WTC11 (cell line): ENCODE measurements at regions not wholly inside any gene's neighbourhood (a gene's known extent, or its start where the extent isn't known, plus 50 kb on each side); places are given as distances from the start of the nearest gene placed in this dataset.

ENCODE experiments used
- ATAC-seq: fragments of 200-7000 bp; cut with Tn5 transposase; 2 replicates; pipeline ENCODE4 v1.10.0; 2021; ENCODE audit warnings: mild to moderate bottlenecking, moderate library complexity
- CTCF ChIA-PET: fragments of 300-600 bp; sonication (Branson Sonifier 250); formaldehyde crosslinking; loops from one replicate; lab custom pipeline; 2021; ENCODE audit warnings: antibody characterized with exemption; lab: Charles Lee
- POLR2A ChIA-PET: fragments of 350-600 bp; sonication (Branson Sonifier 250); formaldehyde crosslinking; loops from one replicate; lab custom pipeline; 2021; ENCODE audit warnings: antibody characterized with exemption; lab: Charles Lee
- DNase-seq: peaks from one replicate; pipeline ENCODE4 v3.0.0; 2021; ENCODE audit warnings: low spot score
- H3K27ac Mint-ChIP-seq: 2 replicates; pipeline ENCODE4 v1.8.0; 2021; ENCODE audit warnings: mixed read lengths
- H3K27me3 Mint-ChIP-seq: 2 replicates; pipeline ENCODE4 v1.8.0; 2021; ENCODE audit warnings: low read depth, mild to moderate bottlenecking, moderate library complexity, mixed read lengths
- H3K36me3 Mint-ChIP-seq: 2 replicates; pipeline ENCODE4 v1.8.0; 2021; ENCODE audit warnings: mixed read lengths
- H3K4me1 Mint-ChIP-seq: 2 replicates; pipeline ENCODE4 v1.8.0; 2022; ENCODE audit warnings: mixed read lengths
- H3K4me3 Mint-ChIP-seq: 2 replicates; pipeline ENCODE4 v1.8.0; 2021; ENCODE audit warnings: mild to moderate bottlenecking, moderate library complexity, mixed read lengths
- H3K9me3 Mint-ChIP-seq: 2 replicates; pipeline ENCODE4 v1.8.0; 2021; ENCODE audit warnings: mixed read lengths
- ATF1 ChIP-seq: sonication (generic); formaldehyde crosslinking; IDR thresholded peaks from 2 replicates; pipeline ENCODE4 v1.8.1; 2023; ENCODE audit warnings: mild to moderate bottlenecking, moderate library complexity, missing genetic modification reagents
- E2F5 ChIP-seq: sonication (generic); formaldehyde crosslinking; IDR thresholded peaks from 2 replicates; pipeline ENCODE4 v1.8.1; 2022; ENCODE audit warnings: mild to moderate bottlenecking, moderate library complexity, missing genetic modification reagents
- ESRRA ChIP-seq: sonication (generic); formaldehyde crosslinking; IDR thresholded peaks from 2 replicates; pipeline ENCODE4 v1.8.1; 2022; ENCODE audit warnings: mild to moderate bottlenecking, missing genetic modification reagents, borderline replicate concordance
- HMGA2 ChIP-seq: fragments of 250-450 bp; sonication (Bioruptor Pico); IDR thresholded peaks from 2 replicates; pipeline ENCODE4 v1.4.0; 2021; ENCODE audit warnings: mild to moderate bottlenecking, moderate library complexity
- MAX ChIP-seq: sonication (generic); formaldehyde crosslinking; IDR thresholded peaks from 2 replicates; pipeline ENCODE4 v1.8.0; 2022; ENCODE audit warnings: mild to moderate bottlenecking, missing genetic modification reagents
- NFYB ChIP-seq: sonication (generic); formaldehyde crosslinking; conservative IDR thresholded peaks from 2 replicates; pipeline ENCODE4 v1.8.0; 2022; ENCODE audit warnings: low read depth, missing genetic modification reagents
- NR2C2 ChIP-seq: sonication (generic); formaldehyde crosslinking; IDR thresholded peaks from 2 replicates; pipeline ENCODE4 v1.8.0; 2022; ENCODE audit warnings: mild to moderate bottlenecking, missing genetic modification reagents
- OVOL2 ChIP-seq: fragments of 250-450 bp; sonication (Bioruptor Pico); IDR thresholded peaks from 2 replicates; pipeline ENCODE4 v1.9.0; 2021; ENCODE audit warnings: mild to moderate bottlenecking, borderline replicate concordance
- PRRX2 ChIP-seq: fragments of 250-450 bp; sonication (Bioruptor Pico); IDR thresholded peaks from 2 replicates; pipeline ENCODE4 v1.8.0; 2021; ENCODE audit warnings: mild to moderate bottlenecking
- TEAD4 ChIP-seq: sonication (generic); formaldehyde crosslinking; IDR thresholded peaks from 2 replicates; pipeline ENCODE4 v1.8.0; 2022; ENCODE audit warnings: mild to moderate bottlenecking, missing genetic modification reagents
- ZNF121 ChIP-seq: sonication (generic); formaldehyde crosslinking; IDR thresholded peaks from 2 replicates; pipeline ENCODE4 v1.8.0; 2023; ENCODE audit warnings: missing genetic modification reagents
- ZNF138 ChIP-seq: sonication (generic); formaldehyde crosslinking; conservative IDR thresholded peaks from 2 replicates; pipeline ENCODE4 v1.8.1; 2022; ENCODE audit warnings: mild to moderate bottlenecking, moderate library complexity, missing genetic modification reagents
- ZNF396 ChIP-seq: fragments of 250-450 bp; sonication (Bioruptor Pico); IDR thresholded peaks from 2 replicates; pipeline ENCODE4 v1.8.0; 2021; ENCODE audit warnings: mild to moderate bottlenecking, moderate library complexity, borderline replicate concordance
- ZNF425 ChIP-seq: fragments of 250-450 bp; sonication (Bioruptor Pico); conservative IDR thresholded peaks from 2 replicates; pipeline ENCODE4 v1.9.0; 2021; ENCODE audit warnings: mild to moderate bottlenecking
- ZNF671 ChIP-seq: fragments of 250-450 bp; sonication (Bioruptor Pico); IDR thresholded peaks from 2 replicates; pipeline ENCODE4 v1.8.0; 2021; ENCODE audit warnings: mild to moderate bottlenecking
- TF ChIP-seq, protein P1 (sequence below): sonication (generic); formaldehyde crosslinking; IDR thresholded peaks from 2 replicates; pipeline ENCODE4 v1.8.1; 2023; ENCODE audit warnings: mild to moderate bottlenecking, missing genetic modification reagents, borderline replicate concordance
- TF ChIP-seq, protein P2 (sequence below): fragments of 250-450 bp; sonication (Bioruptor Pico); IDR thresholded peaks from 2 replicates; pipeline ENCODE4 v1.9.0; 2021; ENCODE audit warnings: moderate library complexity, mild to moderate bottlenecking, inconsistent platforms, borderline replicate concordance
- TF ChIP-seq, protein P3 (sequence below): fragments of 250-450 bp; sonication (Bioruptor Pico); IDR thresholded peaks from 2 replicates; pipeline ENCODE4 v1.8.0; 2021; ENCODE audit warnings: mild to moderate bottlenecking
- TF ChIP-seq, protein P4 (sequence below): fragments of 250-450 bp; sonication (Bioruptor Pico); IDR thresholded peaks from 2 replicates; pipeline ENCODE4 v2.1.2; 2022; ENCODE audit warnings: mild to moderate bottlenecking, moderate library complexity
- TF ChIP-seq, protein P5 (sequence below): fragments of 250-450 bp; sonication (Bioruptor Pico); IDR thresholded peaks from 2 replicates; pipeline ENCODE4 v1.9.0; 2021; ENCODE audit warnings: mild to moderate bottlenecking

DNA sequence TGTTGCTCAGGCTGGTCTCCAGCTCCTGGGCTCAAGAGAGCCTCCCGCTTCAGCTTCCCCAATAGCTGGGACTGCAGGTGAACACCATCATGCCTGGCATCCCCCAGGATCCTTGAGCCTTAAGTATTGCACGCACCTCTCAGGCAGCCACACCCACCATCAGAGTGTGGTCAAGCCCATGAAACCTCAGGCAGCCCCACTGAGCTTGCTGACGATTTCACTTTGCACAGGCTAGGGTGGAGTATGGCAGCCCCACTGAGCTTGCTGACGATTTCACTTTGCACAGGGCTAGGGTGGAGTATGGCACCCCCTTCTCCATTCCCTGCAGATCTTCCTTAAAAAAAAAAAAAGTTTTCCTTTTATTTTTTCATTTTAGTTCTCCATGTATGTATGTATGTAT, 57.2 kb downstream of the RHOXF2B start (continued):
- TF ChIP-seq, protein P1, sequence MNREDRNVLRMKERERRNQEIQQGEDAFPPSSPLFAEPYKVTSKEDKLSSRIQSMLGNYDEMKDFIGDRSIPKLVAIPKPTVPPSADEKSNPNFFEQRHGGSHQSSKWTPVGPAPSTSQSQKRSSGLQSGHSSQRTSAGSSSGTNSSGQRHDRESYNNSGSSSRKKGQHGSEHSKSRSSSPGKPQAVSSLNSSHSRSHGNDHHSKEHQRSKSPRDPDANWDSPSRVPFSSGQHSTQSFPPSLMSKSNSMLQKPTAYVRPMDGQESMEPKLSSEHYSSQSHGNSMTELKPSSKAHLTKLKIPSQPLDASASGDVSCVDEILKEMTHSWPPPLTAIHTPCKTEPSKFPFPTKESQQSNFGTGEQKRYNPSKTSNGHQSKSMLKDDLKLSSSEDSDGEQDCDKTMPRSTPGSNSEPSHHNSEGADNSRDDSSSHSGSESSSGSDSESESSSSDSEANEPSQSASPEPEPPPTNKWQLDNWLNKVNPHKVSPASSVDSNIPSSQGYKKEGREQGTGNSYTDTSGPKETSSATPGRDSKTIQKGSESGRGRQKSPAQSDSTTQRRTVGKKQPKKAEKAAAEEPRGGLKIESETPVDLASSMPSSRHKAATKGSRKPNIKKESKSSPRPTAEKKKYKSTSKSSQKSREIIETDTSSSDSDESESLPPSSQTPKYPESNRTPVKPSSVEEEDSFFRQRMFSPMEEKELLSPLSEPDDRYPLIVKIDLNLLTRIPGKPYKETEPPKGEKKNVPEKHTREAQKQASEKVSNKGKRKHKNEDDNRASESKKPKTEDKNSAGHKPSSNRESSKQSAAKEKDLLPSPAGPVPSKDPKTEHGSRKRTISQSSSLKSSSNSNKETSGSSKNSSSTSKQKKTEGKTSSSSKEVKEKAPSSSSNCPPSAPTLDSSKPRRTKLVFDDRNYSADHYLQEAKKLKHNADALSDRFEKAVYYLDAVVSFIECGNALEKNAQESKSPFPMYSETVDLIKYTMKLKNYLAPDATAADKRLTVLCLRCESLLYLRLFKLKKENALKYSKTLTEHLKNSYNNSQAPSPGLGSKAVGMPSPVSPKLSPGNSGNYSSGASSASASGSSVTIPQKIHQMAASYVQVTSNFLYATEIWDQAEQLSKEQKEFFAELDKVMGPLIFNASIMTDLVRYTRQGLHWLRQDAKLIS (CRISPR knock-in tag) = no peak
- TF ChIP-seq ESRRA (CRISPR knock-in tag) (no peak), HMGA2 (CRISPR knock-in tag) (no peak), ZNF121 (CRISPR knock-in tag) (no peak), ATF1 (CRISPR knock-in tag) (no peak)

- Mint-ChIP-seq H3K4me1 (peaks cover 9% of the 10 kb centered on the region), H3K36me3 (no peaks in the 10 kb centered on the region), H3K4me3 (peak overlapping the region; percentile 75), H3K9me3 (no peaks in the 10 kb centered on the region), H3K27me3 (peaks cover 95% of the 10 kb centered on the region), H3K27ac (no peak overlapping the region)
- no peak for DNase-seq
- POLR2A ChIA-PET = no interaction called here
- TF ChIP-seq, protein P2, sequence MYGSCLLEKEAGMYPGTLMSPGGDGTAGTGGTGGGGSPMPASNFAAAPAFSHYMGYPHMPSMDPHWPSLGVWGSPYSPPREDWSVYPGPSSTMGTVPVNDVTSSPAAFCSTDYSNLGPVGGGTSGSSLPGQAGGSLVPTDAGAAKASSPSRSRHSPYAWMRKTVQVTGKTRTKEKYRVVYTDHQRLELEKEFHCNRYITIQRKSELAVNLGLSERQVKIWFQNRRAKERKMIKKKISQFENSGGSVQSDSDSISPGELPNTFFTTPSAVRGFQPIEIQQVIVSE (CRISPR knock-in tag) = no peak
- TF ChIP-seq ZNF121 (CRISPR knock-in tag) (no peak), ZNF138 (CRISPR knock-in tag) (no peak), E2F5 (CRISPR knock-in tag) (no peak), TEAD4 (CRISPR knock-in tag) (no peak)
- CTCF ChIA-PET = interaction anchor here (0.9 kb wide), 1 partner anchor 234 kb away, joined by 3 read pairs; the partner anchor contains the start of gene ZBTB33
- no peak for ATAC-seq
These were observed 61.4 kb downstream of the RHOXF2B start for GRCh38 chrX:120016068-120016441.

DNA sequence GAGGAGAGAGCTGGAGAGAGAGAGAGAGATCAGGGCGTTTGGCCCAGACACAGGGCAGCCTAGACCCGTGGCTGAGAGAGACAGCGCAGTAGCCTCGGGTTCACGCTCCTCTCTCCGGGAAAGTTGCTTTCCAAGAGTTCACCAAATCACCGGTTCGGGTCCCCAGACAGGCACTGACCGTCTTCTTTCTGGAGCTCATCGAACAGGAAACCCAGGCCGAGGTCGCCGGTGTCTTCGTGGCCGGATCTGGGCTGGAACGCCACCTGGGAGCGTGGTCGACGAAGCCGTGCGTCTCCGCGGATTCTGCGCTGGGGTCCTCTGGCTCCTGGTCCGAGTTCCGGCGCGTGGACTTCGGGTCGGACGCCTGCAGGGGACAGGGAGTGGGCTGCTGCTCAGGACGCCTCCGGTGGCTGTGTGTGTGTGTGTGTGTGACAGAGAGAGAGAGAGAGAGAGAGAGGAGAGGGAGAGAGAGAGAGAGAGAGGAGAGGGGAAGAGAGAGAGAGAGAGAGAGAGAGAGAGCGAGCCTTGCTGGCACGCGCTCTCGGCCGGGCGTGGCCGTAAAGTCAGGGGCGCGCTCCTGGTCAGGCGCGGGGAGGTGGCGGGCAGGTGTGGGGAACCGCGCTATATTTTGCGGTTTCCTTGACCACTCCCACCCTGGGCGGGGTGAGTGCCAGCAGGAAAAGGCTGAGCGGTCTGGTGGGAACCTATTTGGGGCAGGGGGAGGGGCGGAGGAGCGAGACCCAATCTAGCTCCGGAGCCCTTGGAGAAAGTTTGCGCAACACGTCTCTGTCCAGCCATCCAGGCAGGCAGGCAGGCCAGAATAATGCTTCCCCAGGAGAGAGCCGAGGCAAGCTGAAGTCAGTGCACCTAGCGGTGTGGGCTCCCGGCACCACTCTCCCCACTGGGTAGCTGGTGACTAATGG, 62.1 kb downstream of the RHOXF2B start:
- peak overlapping the region; percentile 75 for H3K4me3 Mint-ChIP-seq
- POLR2A ChIA-PET = no interaction called here
- no peak overlapping the region for H3K27ac Mint-ChIP-seq
- peaks cover 9% of the 10 kb centered on the region for H3K4me1 Mint-ChIP-seq
- CTCF ChIA-PET = interaction anchor here (0.7 to 1.0 kb wide), 4 partner anchors 14 to 235 kb away, joined by 3 read pairs; partner anchors contain the start of gene ZBTB33
- DNase-seq (no peak), ATAC-seq (peak; percentile 65)
- H3K36me3 Mint-ChIP-seq = no peaks in the 10 kb centered on the region
- peaks cover 99% of the 10 kb centered on the region for H3K27me3 Mint-ChIP-seq
- H3K9me3 Mint-ChIP-seq = no peaks in the 10 kb centered on the region
- TF ChIP-seq, protein P3, sequence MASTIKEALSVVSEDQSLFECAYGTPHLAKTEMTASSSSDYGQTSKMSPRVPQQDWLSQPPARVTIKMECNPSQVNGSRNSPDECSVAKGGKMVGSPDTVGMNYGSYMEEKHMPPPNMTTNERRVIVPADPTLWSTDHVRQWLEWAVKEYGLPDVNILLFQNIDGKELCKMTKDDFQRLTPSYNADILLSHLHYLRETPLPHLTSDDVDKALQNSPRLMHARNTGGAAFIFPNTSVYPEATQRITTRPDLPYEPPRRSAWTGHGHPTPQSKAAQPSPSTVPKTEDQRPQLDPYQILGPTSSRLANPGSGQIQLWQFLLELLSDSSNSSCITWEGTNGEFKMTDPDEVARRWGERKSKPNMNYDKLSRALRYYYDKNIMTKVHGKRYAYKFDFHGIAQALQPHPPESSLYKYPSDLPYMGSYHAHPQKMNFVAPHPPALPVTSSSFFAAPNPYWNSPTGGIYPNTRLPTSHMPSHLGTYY (CRISPR knock-in tag) = no peak
- TF ChIP-seq ZNF425 (CRISPR knock-in tag) (no peak), NR2C2 (no peak), OVOL2 (CRISPR knock-in tag) (no peak), ZNF396 (CRISPR knock-in tag) (no peak), PRRX2 (CRISPR knock-in tag) (no peak), NFYB (CRISPR knock-in tag) (no peak), MAX (CRISPR knock-in tag) (no peak), ZNF671 (CRISPR knock-in tag) (no peak)
- TF ChIP-seq, protein P4, sequence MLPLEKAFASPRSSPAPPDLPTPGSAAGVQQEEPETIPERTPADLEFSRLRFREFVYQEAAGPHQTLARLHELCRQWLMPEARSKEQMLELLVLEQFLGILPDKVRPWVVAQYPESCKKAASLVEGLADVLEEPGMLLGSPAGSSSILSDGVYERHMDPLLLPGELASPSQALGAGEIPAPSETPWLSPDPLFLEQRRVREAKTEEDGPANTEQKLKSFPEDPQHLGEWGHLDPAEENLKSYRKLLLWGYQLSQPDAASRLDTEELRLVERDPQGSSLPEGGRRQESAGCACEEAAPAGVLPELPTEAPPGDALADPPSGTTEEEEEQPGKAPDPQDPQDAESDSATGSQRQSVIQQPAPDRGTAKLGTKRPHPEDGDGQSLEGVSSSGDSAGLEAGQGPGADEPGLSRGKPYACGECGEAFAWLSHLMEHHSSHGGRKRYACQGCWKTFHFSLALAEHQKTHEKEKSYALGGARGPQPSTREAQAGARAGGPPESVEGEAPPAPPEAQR (CRISPR knock-in tag) = no peak
- TF ChIP-seq, protein P5, sequence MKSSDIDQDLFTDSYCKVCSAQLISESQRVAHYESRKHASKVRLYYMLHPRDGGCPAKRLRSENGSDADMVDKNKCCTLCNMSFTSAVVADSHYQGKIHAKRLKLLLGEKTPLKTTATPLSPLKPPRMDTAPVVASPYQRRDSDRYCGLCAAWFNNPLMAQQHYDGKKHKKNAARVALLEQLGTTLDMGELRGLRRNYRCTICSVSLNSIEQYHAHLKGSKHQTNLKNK (CRISPR knock-in tag) = no peak
